A549 (cell line): ENCODE measurements at regions not wholly inside any gene's neighbourhood (a gene's known extent, or its start where the extent isn't known, plus 50 kb on each side); places are given as distances from the start of the nearest gene placed in this dataset.

ENCODE experiments used
- CHD2 ChIP-seq: fragments of 150-350 bp; IDR thresholded peaks from 2 replicates; pipeline ENCODE4 v1.6.1; 2014; ENCODE audit warnings: low read length; ENCODE audit not compliant: partially characterized antibody
- CTCF ChIP-seq: fragments of >200 bp; sonication (Bioruptor Twin); formaldehyde crosslinking; IDR thresholded peaks from 3 replicates; pipeline ENCODE4 v1.5.1; 2016
- EP300 ChIP-seq, 2 experiments: fragments of >200 bp; sonication (Bioruptor Twin); formaldehyde crosslinking; IDR thresholded peaks; 2 replicates in 1 of 2; 3 replicates in 1 of 2; pipeline ENCODE4 v1.6.1; 2016 to 2017
- HMGXB4 ChIP-seq: fragments of 250-450 bp; sonication (Bioruptor Pico); IDR thresholded peaks from 2 replicates; pipeline ENCODE4 v1.5.0; 2021; ENCODE audit warnings: mild to moderate bottlenecking, moderate library complexity, borderline replicate concordance
- MAZ ChIP-seq: fragments of 150-350 bp; IDR thresholded peaks from 2 replicates; pipeline ENCODE4 v1.6.1; 2014; ENCODE audit warnings: antibody characterized with exemption, low read depth, low read length, borderline replicate concordance
- PBX3 ChIP-seq: IDR thresholded peaks from 2 replicates; pipeline ENCODE4 v1.6.1; 2012
- POLR2A ChIP-seq: IDR thresholded peaks from 2 replicates; pipeline ENCODE4 v1.6.1; 2012; ENCODE audit warnings: mild to moderate bottlenecking, low read length
- POLR2AphosphoS2 ChIP-seq: conservative IDR thresholded peaks from 2 replicates; pipeline ENCODE4 v1.6.1; 2012; ENCODE audit warnings: low read length, improper control_type of control experiment, inconsistent platforms
- RAD21 ChIP-seq, 2 experiments: fragments of >200 bp in 1 of 2; sonication (Bioruptor Twin) in 1 of 2; formaldehyde crosslinking in 1 of 2; IDR thresholded peaks in 1 of 2; conservative IDR thresholded peaks in 1 of 2; 2 replicates in 1 of 2; 3 replicates in 1 of 2; pipeline ENCODE4 v1.6.1; 2012 to 2018; ENCODE audit warnings: inconsistent platforms in 1 of 2

GRCh38 chr3:19769694-19770093 is 164.3 kb downstream of the EFHB start:
- TF ChIP-seq EP300 (IDR thresholded peaks at IDR 0.05) (no peak), PBX3 (no peak), CHD2 (no peak), MAZ (no peak), POLR2AphosphoS2 (no peak), HMGXB4 (CRISPR knock-in tag) (no peak), POLR2A (no peak), RAD21 (conservative IDR thresholded peaks at IDR 0.05 in 1 of 2, IDR thresholded peaks at IDR 0.05 in 1 of 2) (no peak), CTCF (no peak)
